ENCODE measurements at regions not wholly inside any gene's neighbourhood (a gene's known extent, or its start where the extent isn't known, plus 50 kb on each side); places are given as distances from the start of the nearest gene placed in this dataset.
"Not testable (repeated sequence)": the region's sequence is repeated elsewhere in the genome, so short reads cannot be mapped to it uniquely, and the experiment has no call there.

- no peaks in the 10 kb centered on the region for H3K4me1 ChIP-seq
- ATAC-seq: no peak
- no peaks in the 10 kb centered on the region for H3K27me3 ChIP-seq
- H3K36me3 ChIP-seq: no peaks in the 10 kb centered on the region
- H3K27ac ChIP-seq: no peak overlapping the region
- no peak for DNase-seq
- H3K4me3 ChIP-seq: no peak overlapping the region
- TF ChIP-seq, protein P1, sequence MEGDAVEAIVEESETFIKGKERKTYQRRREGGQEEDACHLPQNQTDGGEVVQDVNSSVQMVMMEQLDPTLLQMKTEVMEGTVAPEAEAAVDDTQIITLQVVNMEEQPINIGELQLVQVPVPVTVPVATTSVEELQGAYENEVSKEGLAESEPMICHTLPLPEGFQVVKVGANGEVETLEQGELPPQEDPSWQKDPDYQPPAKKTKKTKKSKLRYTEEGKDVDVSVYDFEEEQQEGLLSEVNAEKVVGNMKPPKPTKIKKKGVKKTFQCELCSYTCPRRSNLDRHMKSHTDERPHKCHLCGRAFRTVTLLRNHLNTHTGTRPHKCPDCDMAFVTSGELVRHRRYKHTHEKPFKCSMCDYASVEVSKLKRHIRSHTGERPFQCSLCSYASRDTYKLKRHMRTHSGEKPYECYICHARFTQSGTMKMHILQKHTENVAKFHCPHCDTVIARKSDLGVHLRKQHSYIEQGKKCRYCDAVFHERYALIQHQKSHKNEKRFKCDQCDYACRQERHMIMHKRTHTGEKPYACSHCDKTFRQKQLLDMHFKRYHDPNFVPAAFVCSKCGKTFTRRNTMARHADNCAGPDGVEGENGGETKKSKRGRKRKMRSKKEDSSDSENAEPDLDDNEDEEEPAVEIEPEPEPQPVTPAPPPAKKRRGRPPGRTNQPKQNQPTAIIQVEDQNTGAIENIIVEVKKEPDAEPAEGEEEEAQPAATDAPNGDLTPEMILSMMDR (IDR thresholded peaks at IDR 0.05): no peak
- H3K9me3 ChIP-seq: no peaks in the 10 kb centered on the region
- intact Hi-C loops (cut with DNase I): no loop called here
Measured at GRCh38 chr11:98729118-98729517, 291.6 kb upstream of the CNTN5 start.

DNA sequence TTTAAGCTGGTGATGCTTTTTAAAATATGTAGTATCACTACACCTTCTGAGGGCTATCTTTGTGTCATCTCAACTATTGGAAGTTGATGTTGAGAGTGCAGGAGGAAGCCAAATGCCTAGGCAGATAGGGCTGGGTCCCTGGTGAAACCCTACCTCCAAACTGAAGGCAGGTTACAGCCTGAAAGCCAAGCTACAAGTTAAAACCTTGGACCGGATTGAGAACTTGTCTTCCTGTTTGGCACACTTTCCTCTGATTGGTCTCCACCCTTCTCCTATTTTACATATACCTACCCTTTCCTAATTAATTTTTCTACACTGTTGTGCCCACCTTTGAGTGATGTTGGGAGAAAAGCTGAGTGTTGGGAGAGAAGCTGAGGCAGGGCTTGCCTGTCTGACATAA is 287.8 kb upstream of the CNTN5 start:
- DNase-seq (no peak), ATAC-seq (no peak)
- Histone ChIP-seq H3K36me3 (no peaks in the 10 kb centered on the region), H3K4me3 (no peak overlapping the region), H3K27me3 (no peaks in the 10 kb centered on the region), H3K27ac (no peak overlapping the region), H3K9me3 (no peaks in the 10 kb centered on the region), H3K4me1 (no peaks in the 10 kb centered on the region)
- TF ChIP-seq, protein P1 (IDR thresholded peaks at IDR 0.05): no peak
- intact Hi-C loops (cut with DNase I): no loop called here

GRCh38 chr11:98733378-98733777 is 287.4 kb upstream of the CNTN5 start:
- H3K36me3 ChIP-seq; H3K4me1 ChIP-seq; ATAC-seq; H3K27ac ChIP-seq; H3K27me3 ChIP-seq; H3K4me3 ChIP-seq; DNase-seq; H3K9me3 ChIP-seq; intact Hi-C loops (cut with DNase I): not testable (repeated sequence)

- intact Hi-C loops (cut with DNase I): no loop called here
- Histone ChIP-seq H3K36me3 (no peaks in the 10 kb centered on the region), H3K4me3 (no peak overlapping the region), H3K27me3 (no peaks in the 10 kb centered on the region), H3K27ac (no peak overlapping the region), H3K4me1 (no peaks in the 10 kb centered on the region), H3K9me3 (no peaks in the 10 kb centered on the region)
- TF ChIP-seq, protein P1 (IDR thresholded peaks at IDR 0.05): no peak
- ATAC-seq (no peak), DNase-seq (no peak)
Measured at GRCh38 chr11:98734686-98735085, 286.1 kb upstream of the CNTN5 start.

DNA sequence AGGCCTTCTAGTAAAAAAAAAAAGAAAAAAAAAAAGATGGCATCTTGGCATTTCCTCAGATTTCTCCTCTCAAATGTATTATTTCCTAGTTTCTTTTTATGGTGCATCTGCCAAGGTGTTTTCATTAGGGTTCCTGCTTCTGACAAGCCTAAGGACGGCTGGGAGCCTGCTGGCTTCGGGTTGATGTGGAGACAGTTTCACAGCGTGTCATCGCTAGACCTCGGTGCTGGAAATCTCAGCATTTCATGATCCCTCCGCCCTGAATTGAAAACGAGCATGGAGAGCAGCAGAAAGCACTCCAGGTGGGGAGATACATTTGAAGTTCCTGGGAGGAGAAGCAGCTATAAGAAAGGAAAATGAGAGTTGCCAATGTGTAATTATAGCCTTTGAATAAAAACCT is 283.9 kb upstream of the CNTN5 start:
- no peak for DNase-seq
- Histone ChIP-seq H3K9me3 (no peaks in the 10 kb centered on the region), H3K27me3 (no peaks in the 10 kb centered on the region), H3K4me3 (no peak overlapping the region), H3K4me1 (no peaks in the 10 kb centered on the region), H3K36me3 (no peaks in the 10 kb centered on the region), H3K27ac (no peak overlapping the region)
- ATAC-seq: no peak
- intact Hi-C loops (cut with DNase I): no loop called here
- TF ChIP-seq, protein P1 (IDR thresholded peaks at IDR 0.05): no peak

- H3K27me3 ChIP-seq: no peaks in the 10 kb centered on the region
- DNase-seq (no peak), ATAC-seq (peak; percentile 36)
- TF ChIP-seq, protein P1 (IDR thresholded peaks at IDR 0.05): no peak
- no peak overlapping the region for H3K4me3 ChIP-seq
- intact Hi-C loops (cut with DNase I): no loop called here
- H3K4me1 ChIP-seq: no peaks in the 10 kb centered on the region
- H3K27ac ChIP-seq: no peak overlapping the region
- H3K9me3 ChIP-seq: no peaks in the 10 kb centered on the region
- H3K36me3 ChIP-seq: no peaks in the 10 kb centered on the region
Measured at GRCh38 chr11:98740321-98740720, 280.4 kb upstream of the CNTN5 start.

- H3K27ac ChIP-seq; H3K4me3 ChIP-seq; H3K4me1 ChIP-seq; H3K36me3 ChIP-seq; ATAC-seq; intact Hi-C loops (cut with DNase I); H3K27me3 ChIP-seq; DNase-seq; H3K9me3 ChIP-seq: not testable (repeated sequence)
Measured at GRCh38 chr11:98763446-98763845, 257.3 kb upstream of the CNTN5 start.

Measured in upper lobe of right lung (tissue), 1 donor.